B cell (primary cell): ENCODE measurements at regions not wholly inside any gene's neighbourhood (a gene's known extent, or its start where the extent isn't known, plus 50 kb on each side); places are given as distances from the start of the nearest gene placed in this dataset.

ENCODE experiments used
- CTCF ChIP-seq: fragments of 200-600 bp; IDR thresholded peaks from one replicate; pipeline ENCODE4 v1.8.0; 2022; ENCODE audit warnings: antibody characterized with exemption, mild to moderate bottlenecking
- EZH2 ChIP-seq: IDR thresholded peaks from 2 replicates; pipeline ENCODE4 v1.6.1; 2012; ENCODE audit warnings: borderline replicate concordance, low read depth, mild to moderate bottlenecking, moderate library complexity, low read length; ENCODE audit not compliant: insufficient read depth, poor library complexity, severe bottlenecking

- TF ChIP-seq CTCF (no peak), EZH2 (no peak)
Observed at GRCh38 chr18:33944493-33944892, 280.2 kb downstream of the NOL4 start.
